ENCODE measurements at regions not wholly inside any gene's neighbourhood (a gene's known extent, or its start where the extent isn't known, plus 50 kb on each side); places are given as distances from the start of the nearest gene placed in this dataset.
"Not testable (repeated sequence)": the region's sequence is repeated elsewhere in the genome, so short reads cannot be mapped to it uniquely, and the experiment has no call there.

DNA sequence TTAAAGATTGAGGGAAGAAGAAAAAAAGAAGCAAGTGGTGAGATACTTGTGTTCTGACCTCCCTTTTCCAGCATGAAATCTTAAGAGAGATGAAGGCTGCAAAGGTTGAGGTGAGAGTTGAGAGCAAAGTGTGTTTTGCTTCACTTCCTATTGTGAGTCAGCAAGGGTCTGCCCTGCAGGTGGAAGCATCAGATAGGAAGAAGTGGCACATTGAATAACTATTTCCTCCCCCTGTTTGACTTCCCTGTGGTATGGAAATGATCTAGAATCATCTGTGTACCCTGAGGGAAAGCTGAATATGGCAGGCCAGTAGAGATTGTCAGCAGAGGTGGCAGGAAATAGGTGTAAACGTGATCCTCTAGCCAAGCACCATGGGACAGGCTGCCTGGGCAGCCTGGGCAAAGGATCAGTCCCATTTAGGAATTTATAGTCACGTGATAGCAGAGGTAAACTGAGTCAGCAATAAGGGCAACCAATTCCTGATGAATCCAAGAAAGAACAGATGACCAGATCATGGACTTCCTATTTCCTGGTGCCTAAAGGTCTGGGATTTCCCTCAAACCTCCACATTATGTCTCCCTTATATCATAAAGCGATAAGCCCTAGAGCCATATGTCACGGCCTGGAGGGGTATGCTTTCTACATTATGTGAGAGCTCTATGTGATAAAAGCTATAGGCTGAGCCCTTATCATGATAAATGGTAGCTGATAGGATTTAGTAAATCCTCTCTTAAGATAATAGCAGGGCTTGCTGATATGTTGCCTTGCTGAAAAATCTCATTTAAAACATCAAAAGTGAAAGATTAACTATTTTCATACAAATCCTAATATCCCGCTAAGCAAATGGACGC lies 287.0 kb downstream of the MDFIC start:
- Mint-ChIP-seq H3K4me1 (peaks cover 8% of the 10 kb centered on the region), H3K36me3 (ENCODE audit: low read depth) (no peaks in the 10 kb centered on the region), H3K27me3 (no peaks in the 10 kb centered on the region), H3K4me3 (no peak overlapping the region), H3K9me3 (peaks cover 8% of the 10 kb centered on the region), H3K27ac (peak overlapping the region; percentile 28)
- ATAC-seq (replicated peaks), result peak; percentile 44

DNA sequence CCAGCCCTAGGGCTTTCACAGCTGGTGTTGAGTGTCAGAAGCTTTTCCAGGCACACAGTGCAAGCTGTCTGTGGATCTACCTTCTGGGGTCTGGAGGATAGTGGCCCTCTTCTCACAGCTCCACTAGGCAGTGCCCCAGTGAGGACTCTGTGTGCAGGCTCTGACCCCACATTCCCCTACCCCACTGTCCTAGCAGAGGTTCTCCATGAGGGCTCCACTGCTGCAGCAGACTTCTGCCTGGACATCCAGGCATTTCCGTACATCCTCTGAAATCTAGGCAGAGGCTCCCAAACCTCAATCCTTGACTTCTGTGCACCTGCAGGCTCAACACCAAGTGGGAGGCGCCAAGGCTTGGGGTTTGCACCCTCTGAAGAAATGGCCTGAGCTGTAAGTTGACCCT lies 284.5 kb downstream of the MDFIC start:
- H3K9me3 Mint-ChIP-seq; H3K4me1 Mint-ChIP-seq; H3K27me3 Mint-ChIP-seq; H3K36me3 Mint-ChIP-seq (ENCODE audit: low read depth); H3K4me3 Mint-ChIP-seq; ATAC-seq (replicated peaks); H3K27ac Mint-ChIP-seq: not testable (repeated sequence)

DNA sequence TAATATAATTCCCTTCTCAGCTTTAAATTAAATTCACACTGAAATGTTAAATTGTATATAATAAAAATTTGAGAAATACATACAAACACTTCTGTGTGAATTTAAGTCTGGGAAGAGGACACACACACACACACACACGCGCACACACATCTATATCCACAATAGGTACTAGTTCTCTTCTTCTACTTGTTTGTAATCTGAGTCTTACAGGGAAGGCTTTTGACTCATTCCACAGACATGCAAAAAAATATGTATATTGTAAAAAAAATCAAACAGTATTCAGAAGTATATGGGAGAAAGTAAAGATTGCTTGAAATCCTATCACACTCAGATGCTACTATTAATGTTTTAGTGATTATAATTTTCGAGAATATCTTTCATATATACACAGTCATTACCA lies 276.2 kb downstream of the MDFIC start:
- Mint-ChIP-seq H3K27me3 (no peaks in the 10 kb centered on the region), H3K27ac (no peak overlapping the region)
- ATAC-seq (replicated peaks), result no peak

DNA sequence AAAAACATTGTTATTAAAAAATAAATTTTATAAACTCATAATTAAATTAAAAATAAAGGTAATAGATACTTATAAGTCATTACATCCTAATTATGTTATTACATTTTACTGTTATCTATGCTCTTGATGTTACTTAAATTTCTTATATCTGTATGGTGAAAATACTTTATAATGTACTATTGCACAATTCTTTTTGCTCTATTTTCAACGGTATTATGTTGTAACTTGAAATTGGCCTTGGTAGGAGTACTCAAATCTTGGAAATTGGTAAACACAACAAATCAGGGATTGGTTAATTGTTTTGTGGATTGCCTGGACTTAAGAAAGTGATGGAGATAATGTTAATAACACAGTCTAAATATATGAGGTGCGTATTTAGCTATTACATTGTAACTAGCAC lies 273.3 kb downstream of the MDFIC start:
- H3K36me3 Mint-ChIP-seq (ENCODE audit: low read depth), result no peaks in the 10 kb centered on the region
- H3K9me3 Mint-ChIP-seq, result no peaks in the 10 kb centered on the region
- ATAC-seq (replicated peaks), result no peak
- no peak overlapping the region for H3K4me3 Mint-ChIP-seq
- no peaks in the 10 kb centered on the region for H3K27me3 Mint-ChIP-seq
- H3K4me1 Mint-ChIP-seq, result no peaks in the 10 kb centered on the region
- H3K27ac Mint-ChIP-seq, result no peak overlapping the region

More for the DNA sequence above, 276.2 kb downstream of the MDFIC start:
- no peaks in the 10 kb centered on the region for H3K9me3 Mint-ChIP-seq
- no peaks in the 10 kb centered on the region for H3K4me1 Mint-ChIP-seq
- no peak overlapping the region for H3K4me3 Mint-ChIP-seq
- no peaks in the 10 kb centered on the region for H3K36me3 Mint-ChIP-seq (ENCODE audit: low read depth)

DNA sequence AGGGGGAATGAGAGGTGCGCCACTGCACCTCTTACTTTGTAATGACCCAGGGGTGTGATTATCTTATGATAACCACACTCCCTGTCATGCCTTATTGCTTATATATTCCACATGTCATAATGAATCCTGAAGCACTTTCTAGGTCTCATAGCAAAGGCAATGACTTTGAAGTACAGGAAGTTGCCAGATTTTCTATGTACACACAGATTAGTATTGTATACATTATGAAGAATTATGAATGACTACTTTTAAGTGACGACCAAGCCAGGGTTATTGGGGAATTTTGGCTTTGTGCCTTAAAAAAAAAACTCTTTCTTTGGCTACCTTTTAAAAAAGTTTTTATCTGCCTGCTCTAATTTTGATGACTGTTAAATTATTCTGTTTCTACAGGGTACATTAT lies 269.6 kb downstream of the MDFIC start:
- H3K9me3 Mint-ChIP-seq, result no peaks in the 10 kb centered on the region
- H3K27ac Mint-ChIP-seq, result no peak overlapping the region
- H3K4me3 Mint-ChIP-seq, result no peak overlapping the region
- no peaks in the 10 kb centered on the region for H3K27me3 Mint-ChIP-seq
- no peaks in the 10 kb centered on the region for H3K4me1 Mint-ChIP-seq
- no peak for ATAC-seq (replicated peaks)
- H3K36me3 Mint-ChIP-seq (ENCODE audit: low read depth), result no peaks in the 10 kb centered on the region

DNA sequence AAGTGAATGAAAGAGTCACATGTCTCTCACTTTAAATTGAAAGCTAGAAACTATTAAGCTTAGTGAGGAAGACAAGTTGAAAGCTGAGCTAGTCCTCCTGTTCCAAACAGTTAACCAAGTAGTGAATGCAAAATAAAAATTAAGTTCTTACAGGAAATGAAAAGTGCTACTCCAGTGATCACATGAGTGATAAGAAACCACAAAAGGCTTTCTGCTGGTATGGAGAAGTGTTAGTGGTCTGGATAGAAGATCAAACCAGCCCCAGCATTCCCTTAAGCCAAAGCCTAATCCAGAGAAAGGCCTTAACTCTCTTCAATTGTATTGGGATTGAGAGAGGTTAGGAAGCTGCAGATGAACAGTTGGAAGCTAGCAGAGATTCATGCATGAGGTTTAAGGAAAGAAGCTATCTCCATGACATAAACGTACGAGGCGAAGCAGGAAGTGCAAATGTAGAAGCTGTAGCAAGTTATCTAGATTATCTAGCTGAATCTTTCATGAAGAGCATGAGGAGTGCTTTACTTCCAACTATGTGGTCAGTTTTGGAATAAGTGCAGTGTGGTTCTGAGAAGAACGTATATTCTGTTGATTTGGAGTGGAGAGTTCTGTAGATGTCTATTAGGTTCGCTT lies 261.6 kb downstream of the MDFIC start:
- no peaks in the 10 kb centered on the region for H3K36me3 Mint-ChIP-seq (ENCODE audit: low read depth)
- peaks cover 12% of the 10 kb centered on the region for H3K4me1 Mint-ChIP-seq
- H3K9me3 Mint-ChIP-seq, result no peaks in the 10 kb centered on the region
- peak overlapping the region; percentile 59 for H3K4me3 Mint-ChIP-seq
- peak overlapping the region; percentile 13 for H3K27ac Mint-ChIP-seq
- ATAC-seq (replicated peaks), result no peak
- no peaks in the 10 kb centered on the region for H3K27me3 Mint-ChIP-seq

DNA sequence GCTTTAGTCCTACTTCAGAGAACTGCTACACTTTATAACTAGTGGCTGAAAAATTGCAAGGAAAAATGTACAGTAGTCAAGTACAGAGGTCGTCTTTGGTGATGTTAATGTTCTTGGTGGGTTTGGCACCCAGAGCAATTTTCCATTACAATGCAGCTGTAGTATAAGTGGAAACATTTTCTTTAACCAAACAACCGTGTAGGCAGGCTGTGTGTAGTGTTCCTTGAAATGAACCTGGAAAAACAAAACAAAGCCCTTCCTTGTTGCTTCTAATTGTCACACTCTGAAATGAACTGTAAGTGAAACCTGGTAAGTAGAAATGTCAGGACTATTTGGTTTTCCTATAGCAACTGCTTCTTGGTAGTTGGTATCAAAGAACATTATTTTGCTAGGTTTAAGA lies 256.9 kb downstream of the MDFIC start:
- Mint-ChIP-seq H3K9me3 (no peaks in the 10 kb centered on the region), H3K4me3 (no peak overlapping the region), H3K27ac (no peak overlapping the region), H3K4me1 (peaks cover 8% of the 10 kb centered on the region), H3K36me3 (ENCODE audit: low read depth) (no peaks in the 10 kb centered on the region), H3K27me3 (no peaks in the 10 kb centered on the region)
- ATAC-seq (replicated peaks), result no peak

DNA sequence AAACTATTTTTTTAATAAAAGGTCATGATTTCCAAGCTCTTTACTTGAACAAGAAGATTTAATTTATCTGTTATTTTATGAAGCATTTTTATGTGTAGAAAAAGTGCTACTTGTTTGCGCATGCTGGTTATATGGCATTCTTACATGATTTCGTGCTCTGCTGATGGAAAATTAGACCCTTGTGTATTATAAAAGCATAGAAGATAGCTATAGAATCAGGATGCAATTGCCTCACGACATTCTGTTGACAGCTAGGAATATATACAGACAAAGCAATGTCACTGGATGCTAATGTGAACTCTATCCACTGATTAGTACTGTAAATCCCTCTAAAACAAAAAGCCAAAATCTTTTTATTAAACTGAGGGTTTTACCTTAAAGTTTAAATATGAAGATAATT lies 255.9 kb downstream of the MDFIC start:
- no peaks in the 10 kb centered on the region for H3K9me3 Mint-ChIP-seq
- H3K36me3 Mint-ChIP-seq (ENCODE audit: low read depth), result no peaks in the 10 kb centered on the region
- ATAC-seq (replicated peaks), result no peak
- no peaks in the 10 kb centered on the region for H3K27me3 Mint-ChIP-seq
- H3K27ac Mint-ChIP-seq, result no peak overlapping the region
- no peak overlapping the region for H3K4me3 Mint-ChIP-seq
- peaks cover 5% of the 10 kb centered on the region for H3K4me1 Mint-ChIP-seq

DNA sequence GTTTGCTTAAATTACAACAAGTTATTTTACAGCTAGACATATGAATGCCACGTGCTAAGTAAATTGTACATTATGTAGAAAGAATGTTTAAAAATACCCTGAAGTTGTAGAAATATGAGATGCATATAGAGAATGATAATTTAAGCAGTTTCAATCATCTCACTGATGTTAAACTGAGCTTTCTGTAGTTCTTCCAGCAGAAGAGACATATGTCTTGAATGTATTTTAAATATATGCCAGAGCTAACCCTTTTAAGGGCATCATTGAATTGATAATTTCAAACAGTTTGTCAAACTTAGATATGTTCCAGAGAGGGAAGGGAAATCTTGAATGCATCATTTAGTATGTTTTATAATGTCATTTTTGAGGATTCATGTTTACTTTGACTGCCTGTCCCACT lies 255.2 kb downstream of the MDFIC start:
- Mint-ChIP-seq H3K27ac (no peak overlapping the region), H3K4me1 (peaks cover 5% of the 10 kb centered on the region), H3K27me3 (no peaks in the 10 kb centered on the region), H3K9me3 (no peaks in the 10 kb centered on the region), H3K36me3 (ENCODE audit: low read depth) (no peaks in the 10 kb centered on the region), H3K4me3 (no peak overlapping the region)
- no peak for ATAC-seq (replicated peaks)

DNA sequence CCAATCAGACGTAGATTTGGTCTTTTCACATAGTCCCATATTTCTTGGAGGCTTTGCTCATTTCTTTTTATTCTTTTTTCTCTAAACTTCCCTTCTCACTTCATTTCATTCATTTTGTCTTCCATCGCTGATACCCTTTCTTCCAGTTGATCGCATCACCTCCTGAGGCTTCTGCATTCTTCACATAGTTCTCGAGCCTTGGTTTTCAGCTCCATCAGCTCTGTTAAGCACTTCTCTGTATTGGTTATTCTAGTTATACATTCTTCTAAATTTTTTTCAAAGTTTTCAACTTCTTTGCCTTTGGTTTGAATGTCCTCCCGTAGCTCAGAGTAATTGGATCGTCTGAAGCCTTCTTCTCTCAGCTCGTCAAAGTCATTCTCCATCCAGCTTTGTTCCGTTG lies 250.5 kb downstream of the MDFIC start:
- not testable (repeated sequence) for ATAC-seq (replicated peaks); H3K27ac Mint-ChIP-seq; H3K27me3 Mint-ChIP-seq; H3K9me3 Mint-ChIP-seq; H3K4me3 Mint-ChIP-seq; H3K4me1 Mint-ChIP-seq; H3K36me3 Mint-ChIP-seq (ENCODE audit: low read depth)

DNA sequence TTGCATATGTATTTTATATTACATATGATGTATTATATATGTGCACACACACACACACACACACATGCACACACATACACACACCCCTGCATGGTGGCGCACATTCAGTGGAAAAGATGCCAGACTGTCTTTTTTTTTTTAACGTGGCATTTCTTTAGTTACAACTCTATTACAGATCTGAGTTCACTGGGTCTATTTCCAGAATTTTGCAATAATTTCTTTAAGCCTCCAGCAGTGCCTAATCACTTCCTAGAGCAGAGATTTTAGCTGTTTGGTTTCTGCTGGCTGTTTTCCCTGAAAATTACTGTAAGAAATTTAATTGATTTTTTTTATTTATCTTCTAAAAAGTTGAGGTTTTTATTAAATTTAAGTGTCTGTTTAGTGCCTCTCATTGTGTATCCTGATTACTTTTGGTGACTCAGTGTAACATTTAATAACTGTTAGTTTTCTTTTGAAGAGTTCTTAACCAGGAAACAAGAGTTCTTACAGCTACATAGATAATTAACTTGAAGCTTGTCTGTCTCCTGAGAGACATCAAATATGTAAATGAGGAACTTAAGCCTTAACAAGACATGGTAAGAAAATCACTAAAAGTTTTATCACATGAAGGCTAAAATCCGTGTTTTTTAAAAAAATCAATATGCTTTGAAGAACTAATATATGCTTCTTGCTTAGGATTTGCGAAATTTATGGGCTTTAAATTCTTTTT lies 232.0 kb downstream of the MDFIC start:
- Mint-ChIP-seq H3K27ac (no peak overlapping the region), H3K4me3 (no peak overlapping the region), H3K36me3 (ENCODE audit: low read depth) (no peaks in the 10 kb centered on the region), H3K4me1 (no peaks in the 10 kb centered on the region), H3K9me3 (no peaks in the 10 kb centered on the region), H3K27me3 (no peaks in the 10 kb centered on the region)
- no peak for ATAC-seq (replicated peaks)

DNA sequence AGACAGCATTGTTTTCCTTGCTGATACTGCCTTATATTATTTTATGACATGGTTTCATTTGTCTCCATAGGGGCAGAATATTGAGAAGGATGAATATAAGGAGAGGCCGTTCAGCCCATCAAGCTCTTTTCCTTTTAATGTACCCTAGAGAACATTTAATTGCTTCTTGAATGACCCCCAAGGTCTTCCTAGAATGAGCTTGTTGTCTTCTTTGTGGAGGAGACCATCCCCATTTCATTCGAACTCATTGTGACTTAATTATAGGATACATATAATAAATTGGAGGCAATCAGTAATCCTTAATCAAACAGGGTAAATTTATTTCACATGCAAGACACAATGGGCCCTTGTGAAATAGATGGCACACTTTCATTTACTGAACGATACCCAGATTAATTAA lies 231.3 kb downstream of the MDFIC start:
- Mint-ChIP-seq H3K36me3 (ENCODE audit: low read depth) (no peaks in the 10 kb centered on the region), H3K27me3 (no peaks in the 10 kb centered on the region), H3K4me3 (no peak overlapping the region), H3K4me1 (no peaks in the 10 kb centered on the region), H3K9me3 (no peaks in the 10 kb centered on the region), H3K27ac (no peak overlapping the region)
- no peak for ATAC-seq (replicated peaks)

DNA sequence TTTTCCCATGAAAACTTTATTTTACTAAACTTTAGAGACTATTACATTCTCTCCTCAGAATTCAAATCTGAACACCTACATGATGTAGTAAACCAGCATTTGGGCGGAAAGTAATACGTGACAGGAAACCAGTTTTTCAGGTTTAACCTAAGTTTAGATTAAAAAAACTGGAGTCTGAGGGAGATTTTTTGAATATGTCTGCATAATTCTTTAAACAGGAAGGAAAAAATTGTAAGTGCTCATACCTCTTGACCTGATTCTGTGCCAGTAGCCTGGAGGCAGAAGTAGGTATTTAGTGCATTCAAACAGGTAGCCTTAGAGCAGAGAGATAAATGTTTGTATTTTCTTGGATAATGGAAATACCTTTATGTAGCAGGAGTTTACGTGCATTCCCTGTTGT lies 224.3 kb downstream of the MDFIC start:
- ATAC-seq (replicated peaks), result peak; percentile 76
- Mint-ChIP-seq H3K4me3 (peak overlapping the region; percentile 62), H3K9me3 (no peaks in the 10 kb centered on the region), H3K36me3 (ENCODE audit: low read depth) (no peaks in the 10 kb centered on the region), H3K4me1 (peaks cover 6% of the 10 kb centered on the region), H3K27ac (peak overlapping the region; percentile 89), H3K27me3 (no peaks in the 10 kb centered on the region)

DNA sequence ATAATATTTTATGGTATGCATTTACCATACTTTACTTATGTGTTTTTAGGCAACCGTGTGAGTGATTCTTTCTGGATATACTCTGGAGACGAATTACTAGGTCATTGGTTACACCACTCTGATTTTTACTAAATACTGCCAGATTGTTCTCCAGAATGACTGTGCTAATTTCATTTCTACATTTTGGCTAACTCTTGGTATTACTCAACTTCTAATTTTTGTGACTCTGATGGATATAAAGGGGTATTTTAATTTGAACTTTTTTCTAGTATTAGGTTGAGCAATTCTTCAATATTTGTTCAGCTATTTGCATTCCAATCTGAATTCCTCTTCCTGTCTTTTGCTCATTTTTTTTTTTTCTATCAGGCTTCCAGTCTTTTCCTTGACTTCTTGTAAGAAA lies 223.6 kb downstream of the MDFIC start:
- Mint-ChIP-seq H3K4me3 (peak overlapping the region; percentile 62), H3K9me3 (no peaks in the 10 kb centered on the region), H3K36me3 (ENCODE audit: low read depth) (no peaks in the 10 kb centered on the region), H3K27ac (peak overlapping the region; percentile 89), H3K4me1 (peaks cover 6% of the 10 kb centered on the region), H3K27me3 (no peaks in the 10 kb centered on the region)
- peak; percentile 85 for ATAC-seq (replicated peaks)

DNA sequence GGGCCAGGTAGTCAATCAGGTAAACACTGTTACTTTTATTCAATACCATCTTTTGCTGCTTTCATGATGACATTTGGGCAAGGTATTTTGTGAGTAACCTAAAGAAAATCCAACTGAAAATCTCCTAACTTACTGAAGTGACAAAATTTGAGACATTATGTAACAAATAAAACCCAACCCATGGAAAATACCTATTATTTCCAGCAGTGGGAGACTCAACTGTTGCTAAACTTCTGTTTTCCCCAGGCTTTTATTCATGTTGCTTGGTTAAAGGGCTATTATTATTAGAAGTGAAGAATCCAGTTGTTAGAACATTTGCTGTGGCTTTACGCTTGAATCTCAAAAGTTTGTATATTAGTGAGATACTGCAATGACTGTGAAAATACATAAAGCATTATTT lies 215.9 kb downstream of the MDFIC start:
- H3K36me3 Mint-ChIP-seq (ENCODE audit: low read depth), result no peaks in the 10 kb centered on the region
- peak overlapping the region; percentile 29 for H3K27ac Mint-ChIP-seq
- peaks cover 9% of the 10 kb centered on the region for H3K9me3 Mint-ChIP-seq
- no peak overlapping the region for H3K4me3 Mint-ChIP-seq
- peaks cover 17% of the 10 kb centered on the region for H3K4me1 Mint-ChIP-seq
- ATAC-seq (replicated peaks), result no peak
- H3K27me3 Mint-ChIP-seq, result no peaks in the 10 kb centered on the region
